ENCODE measurements at regions not wholly inside any gene's neighbourhood (a gene's known extent, or its start where the extent isn't known, plus 50 kb on each side); places are given as distances from the start of the nearest gene placed in this dataset.

GRCh38 chr19:56917998-56918397 lies 77.5 kb upstream of the PEG3 start:
- no peak for TF ChIP-seq USF2 (IDR thresholded peaks at IDR 0.05)
- no peak for TF ChIP-seq CTCF (IDR thresholded peaks at IDR 0.05)
- no peak for TF ChIP-seq ZC3H11A (IDR thresholded peaks at IDR 0.05)
- TF ChIP-seq NR3C1 (IDR thresholded peaks at IDR 0.05), result no peak
- no peak for TF ChIP-seq ZFP36 (IDR thresholded peaks at IDR 0.05; ENCODE audit: borderline replicate concordance, partially characterized antibody)
- no peak for TF ChIP-seq POLR2A (IDR thresholded peaks at IDR 0.05; ENCODE audit: low read length)
- TF ChIP-seq HDAC2 (IDR thresholded peaks at IDR 0.05), result no peak
- no peak for TF ChIP-seq CHD2 (IDR thresholded peaks at IDR 0.05; ENCODE audit: low read length, partially characterized antibody)
- no peak for TF ChIP-seq MYC (IDR thresholded peaks at IDR 0.05; ENCODE audit: borderline replicate concordance, low read length)
- TF ChIP-seq ESRRA (IDR thresholded peaks at IDR 0.05; ENCODE audit: borderline replicate concordance, low read length), result no peak
- no peak for TF ChIP-seq RAD21 (conservative IDR thresholded peaks at IDR 0.05 in 1 of 2, IDR thresholded peaks at IDR 0.05 in 1 of 2)
- no peak for TF ChIP-seq JUNB (IDR thresholded peaks at IDR 0.05)
- TF ChIP-seq BHLHE40 (IDR thresholded peaks at IDR 0.05; ENCODE audit: low read depth, low read length), result no peak

Measured in A549 (cell line).